HT-29 (cell line): ENCODE measurements at regions not wholly inside any gene's neighbourhood (a gene's known extent, or its start where the extent isn't known, plus 50 kb on each side); places are given as distances from the start of the nearest gene placed in this dataset.
A peak's percentile ranks its signal among the peaks of the same experiment; 100 is the strongest.
"Not testable (repeated sequence)": the region's sequence is repeated elsewhere in the genome, so short reads cannot be mapped to it uniquely, and the experiment has no call there.

Experiments used
- DNase-seq: peaks from one replicate; pipeline ENCODE4 v3.0.0-alpha.2; 2015; ENCODE audit warnings: low spot score

GRCh38 chr1:234902774-234903547, 225.7 kb downstream of the TOMM20 start:
- no peak for DNase-seq

GRCh38 chr1:234901491-234902049, 227.1 kb downstream of the TOMM20 start:
- no peak for DNase-seq

GRCh38 chr1:234900595-234900994, 228.0 kb downstream of the TOMM20 start:
- DNase-seq: no peak

- DNase-seq: no peak
Measured at GRCh38 chr1:234899730-234900072, 228.9 kb downstream of the TOMM20 start.

- peak; percentile 55 for DNase-seq
Measured at GRCh38 chr1:234899041-234899729, 229.5 kb downstream of the TOMM20 start.

- DNase-seq: no peak
Measured at GRCh38 chr1:234898455-234899033, 230.1 kb downstream of the TOMM20 start.

- no peak for DNase-seq
Measured at GRCh38 chr1:234897754-234898454, 230.7 kb downstream of the TOMM20 start.

- no peak for DNase-seq
Measured at GRCh38 chr1:234897390-234897749, 231.3 kb downstream of the TOMM20 start.

- no peak for DNase-seq
Measured at GRCh38 chr1:234896477-234897389, 231.9 kb downstream of the TOMM20 start.

- DNase-seq: no peak
Measured at GRCh38 chr1:234893725-234894630, 234.7 kb downstream of the TOMM20 start.

GRCh38 chr1:234893359-234893724, 235.3 kb downstream of the TOMM20 start:
- no peak for DNase-seq

- DNase-seq: no peak
Measured at GRCh38 chr1:234892642-234893041, 236.0 kb downstream of the TOMM20 start.

- no peak for DNase-seq
Measured at GRCh38 chr1:234891427-234891826, 237.2 kb downstream of the TOMM20 start.

GRCh38 chr1:234889643-234890042, 239.0 kb downstream of the TOMM20 start:
- no peak for DNase-seq

GRCh38 chr1:234888247-234888646, 240.4 kb downstream of the TOMM20 start:
- not testable (repeated sequence) for DNase-seq

GRCh38 chr1:234887016-234887900, 241.4 kb downstream of the TOMM20 start:
- no peak for DNase-seq

GRCh38 chr1:234886081-234886984, 242.3 kb downstream of the TOMM20 start:
- no peak for DNase-seq

GRCh38 chr1:234885601-234886000, 243.0 kb downstream of the TOMM20 start:
- no peak for DNase-seq
